A549 (cell line): ENCODE measurements at regions not wholly inside any gene's neighbourhood (a gene's known extent, or its start where the extent isn't known, plus 50 kb on each side); places are given as distances from the start of the nearest gene placed in this dataset.

Experiments used
- ATAC-seq, 2 experiments: fragments of 200-7000 bp in 1 of 2; fragments of >200 bp in 1 of 2; cut with Nextera tagmentation in 1 of 2; cut with Tn5 transposase in 1 of 2; 3 replicates each; pipeline versions ENCODE4 v1.8.0 to v1.9.1; 2018 to 2020; ENCODE audit warnings: mild to moderate bottlenecking in 1 of 2, moderate library complexity in 1 of 2
- CTCF ChIA-PET: fragments of 300-600 bp; sonication (Branson Sonifier 250); formaldehyde crosslinking; extraction: SDS; loops from one replicate; lab custom pipeline; 2021; ENCODE audit warnings: antibody characterized with exemption, inconsistent platforms; lab: Yijun Ruan, JAX
- POLR2A ChIA-PET: fragments of 350-600 bp; formaldehyde crosslinking; extraction: SDS; loops from one replicate; lab custom pipeline; 2021; ENCODE audit warnings: antibody characterized with exemption, inconsistent platforms; lab: Yijun Ruan, JAX
- DNase-seq, 2 experiments: peaks; one replicate each; pipeline versions ENCODE4 v3.0.0 to v3.0.0-alpha.2; 2011 to 2016; ENCODE audit warnings: low read depth in 1 of 2, low spot score in 1 of 2
- FAIRE-seq: peaks from 2 replicates; lab custom pipeline; 2011; peaks lifted over from hg19 to GRCh38; lab: Jason Lieb, UNC
- H3K27ac ChIP-seq, 2 experiments: fragments of >200 bp; sonication (Bioruptor Twin); formaldehyde crosslinking; 3 replicates each; pipeline ENCODE4 v1.5.1; 2016 to 2017
- H3K4me1 ChIP-seq: fragments of >200 bp; sonication (Bioruptor Twin); formaldehyde crosslinking; 3 replicates; pipeline ENCODE4 v1.6.1; 2016
- H3K4me2 ChIP-seq: fragments of >200 bp; sonication (Bioruptor Twin); formaldehyde crosslinking; 3 replicates; pipeline ENCODE4 v1.6.1; 2016
- H3K4me3 ChIP-seq: fragments of >200 bp; sonication (Bioruptor Twin); formaldehyde crosslinking; 3 replicates; pipeline ENCODE4 v1.5.1; 2016
- H3K9me3 ChIP-seq: fragments of >200 bp; sonication (Bioruptor Twin); formaldehyde crosslinking; 3 replicates; pipeline ENCODE4 v1.6.1; 2016
- CBX8 ChIP-seq: fragments of 200-600 bp; sonication (generic); IDR thresholded peaks from 2 replicates; pipeline ENCODE4 v1.6.1; 2016
- CHD2 ChIP-seq: fragments of 150-350 bp; IDR thresholded peaks from 2 replicates; pipeline ENCODE4 v1.6.1; 2014; ENCODE audit warnings: low read length; ENCODE audit not compliant: partially characterized antibody
- CHD4 ChIP-seq: fragments of 200-600 bp; sonication (generic); IDR thresholded peaks from 2 replicates; pipeline ENCODE4 v1.6.1; 2016; ENCODE audit warnings: antibody characterized with exemption, mild to moderate bottlenecking, borderline replicate concordance
- EHF ChIP-seq: fragments of 250-450 bp; sonication (Bioruptor Pico); IDR thresholded peaks from 2 replicates; pipeline ENCODE4 v1.5.0; 2020; ENCODE audit warnings: mild to moderate bottlenecking
- FOSB ChIP-seq: fragments of 250-450 bp; sonication (Bioruptor Pico); IDR thresholded peaks from 2 replicates; pipeline ENCODE4 v1.5.0; 2020; ENCODE audit warnings: mild to moderate bottlenecking, moderate library complexity
- FOSL2 ChIP-seq, 2 experiments: fragments of 450-650 bp in 1 of 2; fragments of >200 bp in 1 of 2; sonication (Bioruptor Twin) in 1 of 2; formaldehyde crosslinking; IDR thresholded peaks; 2 replicates each; pipeline versions ENCODE4 v1.5.0 to v1.6.1; 2016 to 2020; ENCODE audit warnings: mild to moderate bottlenecking in 1 of 2, moderate library complexity in 1 of 2
- FOXS1 ChIP-seq: fragments of 250-450 bp; sonication (Bioruptor Pico); IDR thresholded peaks from 2 replicates; pipeline ENCODE4 v1.5.0; 2020; ENCODE audit warnings: mild to moderate bottlenecking, moderate library complexity
- GATA3 ChIP-seq: IDR thresholded peaks from 2 replicates; pipeline ENCODE4 v1.6.1; 2012; ENCODE audit warnings: borderline replicate concordance
- HDAC2 ChIP-seq: fragments of 200-600 bp; sonication (generic); IDR thresholded peaks from 2 replicates; pipeline ENCODE4 v1.6.1; 2016
- HEYL ChIP-seq: fragments of 250-450 bp; sonication (Bioruptor Pico); IDR thresholded peaks from 2 replicates; pipeline ENCODE4 v1.8.0; 2021; ENCODE audit warnings: mild to moderate bottlenecking, moderate library complexity
- HMGXB4 ChIP-seq: fragments of 250-450 bp; sonication (Bioruptor Pico); IDR thresholded peaks from 2 replicates; pipeline ENCODE4 v1.5.0; 2021; ENCODE audit warnings: mild to moderate bottlenecking, moderate library complexity, borderline replicate concordance
- HOXA7 ChIP-seq: fragments of 250-450 bp; sonication (Bioruptor Pico); IDR thresholded peaks from 2 replicates; pipeline ENCODE4 v1.5.0; 2020; ENCODE audit warnings: mild to moderate bottlenecking, moderate library complexity
- HOXB5 ChIP-seq: fragments of 250-450 bp; sonication (Bioruptor Pico); IDR thresholded peaks from 2 replicates; pipeline ENCODE4 v1.5.0; 2020; ENCODE audit warnings: mild to moderate bottlenecking, moderate library complexity
- JUNB ChIP-seq: fragments of >200 bp; sonication (Bioruptor Twin); formaldehyde crosslinking; IDR thresholded peaks from 2 replicates; pipeline ENCODE4 v1.6.1; 2016
- KDM1A ChIP-seq: fragments of 200-600 bp; sonication (generic); IDR thresholded peaks from 2 replicates; pipeline ENCODE4 v1.6.1; 2016; ENCODE audit warnings: low read depth, mild to moderate bottlenecking
- KDM5A ChIP-seq: fragments of 200-600 bp; sonication (generic); IDR thresholded peaks from 2 replicates; pipeline ENCODE4 v1.6.1; 2016; ENCODE audit warnings: antibody characterized with exemption, mild to moderate bottlenecking
- NPAS2 ChIP-seq: fragments of 250-450 bp; sonication (Bioruptor Pico); IDR thresholded peaks from 2 replicates; pipeline ENCODE4 v1.8.0; 2022; ENCODE audit warnings: mild to moderate bottlenecking, moderate library complexity, borderline replicate concordance
- PHF8 ChIP-seq: fragments of 200-600 bp; sonication (generic); IDR thresholded peaks from 2 replicates; pipeline ENCODE4 v1.6.1; 2016; ENCODE audit warnings: low read depth, mild to moderate bottlenecking, antibody characterized with exemption, moderate library complexity, borderline replicate concordance
- REST ChIP-seq: fragments of 200-600 bp; sonication (generic); IDR thresholded peaks from 2 replicates; pipeline ENCODE4 v1.6.1; 2016; ENCODE audit warnings: antibody characterized with exemption, mild to moderate bottlenecking, moderate library complexity
- SMC3 ChIP-seq: fragments of >200 bp; sonication (Bioruptor Twin); formaldehyde crosslinking; IDR thresholded peaks from 3 replicates; pipeline ENCODE4 v1.6.1; 2018; ENCODE audit warnings: inconsistent platforms
- SREBF2 ChIP-seq: fragments of 450-650 bp; IDR thresholded peaks from 2 replicates; pipeline ENCODE4 v1.6.1; 2014; ENCODE audit warnings: mild to moderate bottlenecking, moderate library complexity
- USF2 ChIP-seq: fragments of 450-650 bp; IDR thresholded peaks from 2 replicates; pipeline ENCODE4 v1.6.1; 2014; ENCODE audit warnings: antibody characterized with exemption
- ZNF302 ChIP-seq: fragments of 250-450 bp; sonication (Bioruptor Pico); IDR thresholded peaks from 2 replicates; pipeline ENCODE4 v1.9.0; 2021; ENCODE audit warnings: inconsistent platforms, mild to moderate bottlenecking, moderate library complexity
- WGBS: methylation state at CpG from one replicate; pipeline ENCODE4 v1.1.6; 2017; ENCODE audit errors: missing lambda C conversion rate; 5-methylcytosine and 5-hydroxymethylcytosine counted together

GRCh38 chr7:34417781-34418180, 240.2 kb upstream of the NPSR1 start:
- H3K4me1 ChIP-seq: no peaks in the 10 kb centered on the region
- H3K27ac ChIP-seq: peak overlapping the region in 1 of 2 experiments; percentile 17; a peak in 1 of 6 replicates
- peak overlapping the region; percentile 3; the same call in 1 of the 3 replicates for H3K4me2 ChIP-seq
- 19% methylated on average over 3 of the region's 3 CpGs for WGBS
- no peak overlapping the region for H3K4me3 ChIP-seq
- no peaks in the 10 kb centered on the region for H3K9me3 ChIP-seq
- ATAC-seq (no peak), FAIRE-seq (no peak), DNase-seq (no peak)
- no peak for TF ChIP-seq EHF
- TF ChIP-seq HMGXB4 (CRISPR knock-in tag): no peak
- TF ChIP-seq GATA3: no peak
- TF ChIP-seq HEYL: no peak
- ChIA-PET POLR2A (no interaction called here), CTCF (no interaction called here)

- ATAC-seq (no peak), FAIRE-seq (no peak)
- POLR2A ChIA-PET: no interaction called here
Observed at GRCh38 chr7:34421526-34421925, 236.5 kb upstream of the NPSR1 start.

GRCh38 chr7:34425194-34425593, 232.8 kb upstream of the NPSR1 start:
- H3K4me2 ChIP-seq: peak overlapping the region; percentile 33; the same call in 1 of the 3 replicates
- no peak for DNase-seq
- H3K4me3 ChIP-seq: no peak overlapping the region
- WGBS: 27% methylated on average over 2 of the region's 2 CpGs
- no peak for TF ChIP-seq NPAS2 (CRISPR knock-in tag)
- no peak for TF ChIP-seq FOSL2 (IDR thresholded peaks at IDR 0.05)
- peak; percentile 24; the same call in 1 of the 2 replicates for TF ChIP-seq FOSL2 (CRISPR knock-in tag; IDR thresholded peaks at IDR 0.05)
- CTCF ChIA-PET: no interaction called here
- ATAC-seq: peak; percentile 39 to 53; a peak in 4 of 6 replicates
- FAIRE-seq: no peak
- POLR2A ChIA-PET: no interaction called here
- H3K27ac ChIP-seq: peak overlapping the region in 1 of 2 experiments; percentile 34; a peak in 1 of 6 replicates
- H3K4me1 ChIP-seq: peaks cover 7% of the 10 kb centered on the region; the same call in 1 of the 3 replicates
- no peaks in the 10 kb centered on the region for H3K9me3 ChIP-seq

More at GRCh38 chr7:34421526-34421925, 236.5 kb upstream of the NPSR1 start:
- H3K27ac ChIP-seq: no peak overlapping the region
- H3K4me1 ChIP-seq: peaks cover 7% of the 10 kb centered on the region; the same call in 1 of the 3 replicates
- H3K4me3 ChIP-seq: no peak overlapping the region
- TF ChIP-seq KDM1A: no peak
- no peak for TF ChIP-seq KDM5A
- TF ChIP-seq JUNB: no peak
- TF ChIP-seq HOXB5 (CRISPR knock-in tag): no peak
- TF ChIP-seq SMC3: no peak
- no peak for TF ChIP-seq CHD2
- DNase-seq: no peak
- H3K9me3 ChIP-seq: no peaks in the 10 kb centered on the region
- 2% methylated on average over 1 of the region's 1 CpG for WGBS
- CTCF ChIA-PET: interaction anchor here (0.9 to 1.0 kb wide), 2 partner anchors 22 to 439 kb away, joined by 3 read pairs; no protein-coding TSS in a partner anchor
- no peak overlapping the region for H3K4me2 ChIP-seq

GRCh38 chr7:34425631-34426384, 232.2 kb upstream of the NPSR1 start:
- WGBS: 40% methylated on average over 2 of the region's 2 CpGs
- Histone ChIP-seq H3K4me2 (peak overlapping the region; percentile 33; the same call in 1 of the 3 replicates), H3K27ac (peak overlapping the region in 1 of 2 experiments; percentile 34; a peak in 1 of 6 replicates), H3K4me3 (no peak overlapping the region), H3K4me1 (peaks cover 8% of the 10 kb centered on the region; the same call in 1 of the 3 replicates), H3K9me3 (peaks cover 1% of the 10 kb centered on the region; the same call in 1 of the 3 replicates)
- POLR2A ChIA-PET: no interaction called here
- DNase-seq: no peak
- CTCF ChIA-PET: interaction anchor here (1.2 kb wide), 1 partner anchor 106 kb away, joined by 3 read pairs; no protein-coding TSS in a partner anchor
- no peak for ATAC-seq
- no peak for FAIRE-seq
- TF ChIP-seq EHF (no peak), FOSB (CRISPR knock-in tag) (no peak), FOXS1 (CRISPR knock-in tag) (no peak), NPAS2 (CRISPR knock-in tag) (no peak), HOXA7 (CRISPR knock-in tag) (no peak), CBX8 (no peak), SREBF2 (no peak), KDM5A (no peak), USF2 (no peak), CHD4 (no peak), PHF8 (no peak), HDAC2 (no peak), HOXB5 (CRISPR knock-in tag) (no peak), REST (no peak), ZNF302 (CRISPR knock-in tag) (no peak)
